Loucy (cell line): ENCODE measurements at regions not wholly inside any gene's neighbourhood (a gene's known extent, or its start where the extent isn't known, plus 50 kb on each side); places are given as distances from the start of the nearest gene placed in this dataset.

Experiments used
- H2AFZ ChIP-seq: fragments of 200-600 bp; sonication (generic); 2 replicates; pipeline ENCODE4 v1.6.0; 2016; ENCODE audit warnings: antibody characterized with exemption, mild to moderate bottlenecking, low read length, moderate library complexity
- H3F3A ChIP-seq: fragments of 200-600 bp; 2 replicates; pipeline ENCODE4 v1.6.0; 2016; ENCODE audit warnings: antibody characterized with exemption, low read depth, mild to moderate bottlenecking
- H3K27me3 ChIP-seq: fragments of 200-600 bp; sonication (generic); 2 replicates; pipeline ENCODE4 v1.6.1; 2014; ENCODE audit warnings: low read length, mild to moderate bottlenecking; ENCODE audit not compliant: insufficient read depth, poor library complexity, severe bottlenecking
- H3K36me3 ChIP-seq: fragments of 200-600 bp; sonication (generic); 2 replicates; pipeline ENCODE4 v1.6.1; 2016; ENCODE audit warnings: low read length; ENCODE audit not compliant: insufficient read depth
- H3K4me1 ChIP-seq: fragments of 200-600 bp; sonication (generic); 2 replicates; pipeline ENCODE4 v1.5.1; 2014; ENCODE audit warnings: low read length, mild to moderate bottlenecking; ENCODE audit not compliant: insufficient read depth, poor library complexity, severe bottlenecking
- H3K4me2 ChIP-seq: fragments of 200-600 bp; sonication (generic); 2 replicates; pipeline ENCODE4 v1.6.0; 2014; ENCODE audit warnings: antibody characterized with exemption, low read length, low read depth, mild to moderate bottlenecking; ENCODE audit not compliant: poor library complexity, severe bottlenecking
- H3K4me3 ChIP-seq: fragments of 200-600 bp; sonication (generic); 2 replicates; pipeline ENCODE4 v1.5.1; 2014; ENCODE audit warnings: low read length, mild to moderate bottlenecking, mixed read lengths; ENCODE audit not compliant: poor library complexity, severe bottlenecking
- H3K79me2 ChIP-seq: fragments of 200-600 bp; sonication (generic); 2 replicates; pipeline ENCODE4 v1.6.1; 2014; ENCODE audit warnings: low read length; ENCODE audit not compliant: insufficient read depth
- H3K9ac ChIP-seq: fragments of 200-600 bp; sonication (generic); 2 replicates; pipeline ENCODE4 v1.6.0; 2014; ENCODE audit warnings: mild to moderate bottlenecking, low read depth, low read length, moderate library complexity; ENCODE audit not compliant: poor library complexity, severe bottlenecking
- H3K9me2 ChIP-seq: fragments of 200-600 bp; sonication (generic); replicated peaks from 2 replicates; pipeline ENCODE4 v1.6.1; 2016; ENCODE audit warnings: low read depth, low read length, mixed read lengths
- H3K9me3 ChIP-seq: fragments of 200-600 bp; sonication (generic); 2 replicates; pipeline ENCODE4 v1.6.1; 2014; ENCODE audit warnings: mild to moderate bottlenecking, antibody characterized with exemption, low read length, low read depth; ENCODE audit not compliant: insufficient read depth
- H4K20me1 ChIP-seq: fragments of 200-600 bp; sonication (generic); 2 replicates; pipeline ENCODE4 v1.6.0; 2014; ENCODE audit warnings: antibody characterized with exemption, low read length, mild to moderate bottlenecking; ENCODE audit not compliant: insufficient read depth, poor library complexity, severe bottlenecking
- CTCF ChIP-seq: fragments of 200-600 bp; sonication (generic); conservative IDR thresholded peaks from 2 replicates; pipeline ENCODE4 v1.5.1; 2014; ENCODE audit warnings: mild to moderate bottlenecking, antibody characterized with exemption, low read length
- EZH2phosphoT487 ChIP-seq: fragments of 200-600 bp; IDR thresholded peaks from 2 replicates; pipeline ENCODE4 v1.6.1; 2018; ENCODE audit warnings: antibody characterized with exemption, mild to moderate bottlenecking, moderate library complexity, borderline replicate concordance

GRCh38 chr15:52876991-52877663 is 87.0 kb upstream of the ONECUT1 start:
- H3K27me3 ChIP-seq, result no peaks in the 10 kb centered on the region
- H3K4me1 ChIP-seq, result no peaks in the 10 kb centered on the region
- H3K9me3 ChIP-seq, result no peaks in the 10 kb centered on the region
- no peak overlapping the region for H3K9ac ChIP-seq
- H4K20me1 ChIP-seq, result no peaks in the 10 kb centered on the region
- H3K36me3 ChIP-seq, result no peaks in the 10 kb centered on the region
- TF ChIP-seq EZH2phosphoT487, result no peak
- TF ChIP-seq CTCF, result no peak
- H2AFZ ChIP-seq, result no peak overlapping the region
- H3K4me2 ChIP-seq, result no peak overlapping the region
- no peak overlapping the region for H3K4me3 ChIP-seq
- no peaks in the 10 kb centered on the region for H3F3A ChIP-seq
- H3K79me2 ChIP-seq, result no peaks in the 10 kb centered on the region
- no peaks in the 10 kb centered on the region for H3K9me2 ChIP-seq

GRCh38 chr15:52872036-52872818 is 82.1 kb upstream of the ONECUT1 start:
- Histone ChIP-seq H3F3A (no peaks in the 10 kb centered on the region), H3K27me3 (no peaks in the 10 kb centered on the region), H2AFZ (no peak overlapping the region), H3K4me2 (no peak overlapping the region), H3K9ac (no peak overlapping the region), H3K4me3 (no peak overlapping the region), H3K4me1 (no peaks in the 10 kb centered on the region), H3K9me3 (no peaks in the 10 kb centered on the region), H3K79me2 (no peaks in the 10 kb centered on the region), H3K36me3 (no peaks in the 10 kb centered on the region), H3K9me2 (no peaks in the 10 kb centered on the region), H4K20me1 (no peaks in the 10 kb centered on the region)
- TF ChIP-seq CTCF, result no peak
- TF ChIP-seq EZH2phosphoT487, result no peak

GRCh38 chr15:52870015-52870414 is 79.9 kb upstream of the ONECUT1 start:
- no peaks in the 10 kb centered on the region for H4K20me1 ChIP-seq
- H3K4me1 ChIP-seq, result no peaks in the 10 kb centered on the region
- H3K9me2 ChIP-seq, result no peaks in the 10 kb centered on the region
- no peak overlapping the region for H2AFZ ChIP-seq
- no peaks in the 10 kb centered on the region for H3K27me3 ChIP-seq
- no peak overlapping the region for H3K4me2 ChIP-seq
- no peak overlapping the region for H3K4me3 ChIP-seq
- no peaks in the 10 kb centered on the region for H3F3A ChIP-seq
- no peaks in the 10 kb centered on the region for H3K79me2 ChIP-seq
- TF ChIP-seq EZH2phosphoT487, result no peak
- TF ChIP-seq CTCF, result no peak
- H3K36me3 ChIP-seq, result no peaks in the 10 kb centered on the region
- H3K9me3 ChIP-seq, result no peaks in the 10 kb centered on the region; the same call in 1 of the 2 replicates
- H3K9ac ChIP-seq, result no peak overlapping the region
